A673 (cell line): ENCODE measurements at regions not wholly inside any gene's neighbourhood (a gene's known extent, or its start where the extent isn't known, plus 50 kb on each side); places are given as distances from the start of the nearest gene placed in this dataset.

Experiments
- BruUV-seq: library from RNA; stranded (reverse); fragments of 400-500 nt; replicated peaks from 2 replicates; lab custom pipeline; 2021; lab: Mats Ljungman, UMichigan
- CTCF ChIA-PET: fragments of 300-600 bp; sonication (Branson Sonifier 250); formaldehyde crosslinking; loops from one replicate; lab custom pipeline; 2022; ENCODE audit warnings: antibody characterized with exemption; lab: Charles Lee
- POLR2A ChIA-PET: fragments of 300-600 bp; sonication (Branson Sonifier 250); formaldehyde crosslinking; loops from one replicate; lab custom pipeline; 2022; ENCODE audit warnings: antibody characterized with exemption; ENCODE audit not compliant: low non-redundant PET; lab: Charles Lee
- DNase-seq: peaks from one replicate; pipeline ENCODE4 v3.0.0-alpha.2; 2015; ENCODE audit warnings: low spot score
- H3K27ac ChIP-seq: fragments of 200-600 bp; sonication (generic); 2 replicates; pipeline ENCODE4 v1.5.1; 2016; ENCODE audit warnings: mixed run types, low read depth, mild to moderate bottlenecking, mixed read lengths, antibody characterized with exemption, low read length; ENCODE audit not compliant: poor library complexity, severe bottlenecking
- H3K27me3 ChIP-seq: fragments of 200-600 bp; sonication (generic); replicated peaks from 2 replicates; pipeline ENCODE4 v1.6.1; 2017; ENCODE audit warnings: mixed run types, low read depth, mild to moderate bottlenecking, mixed read lengths, antibody characterized with exemption, low read length; ENCODE audit not compliant: insufficient read depth, poor library complexity
- H3K36me3 ChIP-seq: fragments of 200-600 bp; sonication (generic); 2 replicates; pipeline ENCODE4 v1.6.1; 2016; ENCODE audit warnings: mixed run types, mild to moderate bottlenecking, mixed read lengths, antibody characterized with exemption, low read length; ENCODE audit not compliant: insufficient read depth, poor library complexity, severe bottlenecking
- H3K4me1 ChIP-seq: fragments of 200-600 bp; sonication (generic); 2 replicates; pipeline ENCODE4 v1.6.1; 2017; ENCODE audit warnings: mixed run types, mild to moderate bottlenecking, mixed read lengths, antibody characterized with exemption, low read length; ENCODE audit not compliant: insufficient read depth, poor library complexity, severe bottlenecking
- H3K4me3 ChIP-seq: fragments of 200-600 bp; sonication (generic); 2 replicates; pipeline ENCODE4 v1.5.1; 2016; ENCODE audit warnings: low read depth, mixed run types, mild to moderate bottlenecking, mixed read lengths, low read length; ENCODE audit not compliant: poor library complexity, severe bottlenecking
- H3K9me3 ChIP-seq: fragments of 200-600 bp; sonication (generic); 2 replicates; pipeline ENCODE4 v1.6.1; 2016; ENCODE audit warnings: mixed run types, low read depth, mild to moderate bottlenecking, mixed read lengths, antibody characterized with exemption, low read length; ENCODE audit not compliant: poor library complexity, severe bottlenecking
- CTCF ChIP-seq: fragments of 300-800, 200-600 bp; sonication (generic); conservative IDR thresholded peaks from 2 replicates; pipeline ENCODE4 v1.5.1; 2017; ENCODE audit warnings: low read depth, mild to moderate bottlenecking, antibody characterized with exemption, low read length, moderate library complexity, mixed read lengths
- EZH2 ChIP-seq: fragments of 200-600 bp; sonication (generic); IDR thresholded peaks from 2 replicates; pipeline ENCODE4 v1.6.1; 2017; ENCODE audit warnings: borderline replicate concordance, low read depth, mild to moderate bottlenecking, mixed read lengths, antibody characterized with exemption, low read length; ENCODE audit not compliant: poor library complexity, severe bottlenecking
- intact Hi-C: fragments of 100-400 bp; cut with micrococcal nuclease; formaldehyde crosslinking; loops from one replicate; pipeline ENCODE4 v1.10.0; 2022; ENCODE audit not compliant: unreplicated experiment

- H3K27me3 ChIP-seq = no peaks in the 10 kb centered on the region
- no peak for DNase-seq
- no peaks in the 10 kb centered on the region for H3K9me3 ChIP-seq
- TF ChIP-seq CTCF (no peak), EZH2 (no peak)
- CTCF ChIA-PET = no interaction called here
- H3K27ac ChIP-seq = no peak overlapping the region
- H3K4me1 ChIP-seq = no peaks in the 10 kb centered on the region
- BruUV-seq = no TSS peak
- POLR2A ChIA-PET = no interaction called here
- H3K36me3 ChIP-seq = no peaks in the 10 kb centered on the region
- no peak overlapping the region for H3K4me3 ChIP-seq
- intact Hi-C loops = no loop called here
Measured at GRCh38 chr5:117094114-117094815, 519.6 kb upstream of the SEMA6A start.

GRCh38 chr5:117093653-117094052 is 519.0 kb upstream of the SEMA6A start:
- ChIA-PET POLR2A (no interaction called here), CTCF (no interaction called here)
- H3K36me3 ChIP-seq = no peaks in the 10 kb centered on the region
- H3K4me3 ChIP-seq = no peak overlapping the region
- DNase-seq = no peak
- BruUV-seq = no TSS peak
- H3K4me1 ChIP-seq = no peaks in the 10 kb centered on the region
- H3K27ac ChIP-seq = no peak overlapping the region
- TF ChIP-seq CTCF = no peak
- no peak for TF ChIP-seq EZH2
- H3K9me3 ChIP-seq = no peaks in the 10 kb centered on the region
- intact Hi-C loops = no loop called here
- no peaks in the 10 kb centered on the region for H3K27me3 ChIP-seq

GRCh38 chr5:117089001-117089400 is 514.4 kb upstream of the SEMA6A start:
- Histone ChIP-seq H3K27me3 (no peaks in the 10 kb centered on the region), H3K9me3 (no peaks in the 10 kb centered on the region), H3K4me1 (no peaks in the 10 kb centered on the region), H3K4me3 (no peak overlapping the region), H3K27ac (no peak overlapping the region), H3K36me3 (no peaks in the 10 kb centered on the region)
- intact Hi-C loops = no loop called here
- TF ChIP-seq CTCF = no peak
- DNase-seq = no peak
- CTCF ChIA-PET = no interaction called here
- POLR2A ChIA-PET = no interaction called here
- BruUV-seq = no TSS peak
